Erythroblast (primary cell): ENCODE measurements at regions not wholly inside any gene's neighbourhood (a gene's known extent, or its start where the extent isn't known, plus 50 kb on each side); places are given as distances from the start of the nearest gene placed in this dataset.

ENCODE experiments used
- GATA1 ChIP-seq: IDR thresholded peaks from 2 replicates; pipeline ENCODE4 v1.6.1; 2011; ENCODE audit warnings: low read depth, mild to moderate bottlenecking, control low read depth, low read length, moderate library complexity
- POLR2A ChIP-seq: IDR thresholded peaks from 2 replicates; pipeline ENCODE4 v1.6.1; 2011; ENCODE audit warnings: mild to moderate bottlenecking, low read length

DNA sequence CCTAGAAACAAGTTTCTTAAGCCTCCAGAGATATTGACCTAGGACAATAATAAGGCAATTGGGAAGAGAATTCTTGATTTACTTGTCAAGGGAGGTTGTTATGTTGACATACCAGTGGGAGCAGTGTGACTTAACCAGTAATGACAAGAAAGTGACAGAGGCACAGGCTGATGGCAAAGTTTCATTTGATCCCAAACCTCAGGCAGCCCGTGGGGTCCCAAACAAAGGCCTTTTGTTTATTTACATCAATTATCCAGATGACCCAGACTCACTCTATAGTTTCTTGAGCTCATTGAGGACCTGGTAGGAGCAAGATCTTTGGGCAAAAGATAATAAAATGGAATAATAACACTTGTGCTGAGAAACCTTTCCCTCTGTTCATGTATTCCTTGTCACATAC, 336.8 kb downstream of the ARL6IP6 start:
- no peak for TF ChIP-seq POLR2A
- no peak for TF ChIP-seq GATA1
